Heart left ventricle (tissue), 16 donors: ENCODE measurements at regions not wholly inside any gene's neighbourhood (a gene's known extent, or its start where the extent isn't known, plus 50 kb on each side); places are given as distances from the start of the nearest gene placed in this dataset.
"Not testable (repeated sequence)": the region's sequence is repeated elsewhere in the genome, so short reads cannot be mapped to it uniquely, and the experiment has no call there.

ENCODE experiments used
- ATAC-seq, 4 donors: fragments of 200-7000 bp; cut with Tn5 transposase; one replicate each; pipeline ENCODE4 v1.9.1; 2020 to 2022; ENCODE audit warnings: moderate library complexity in 4 of 4, mild to moderate bottlenecking in 3 of 4, moderate number of reproducible peaks in 1 of 4
- DNase-seq, 5 donors: peaks; one replicate each; pipeline ENCODE4 v3.0.0-alpha.2; 2020
- H3K27ac ChIP-seq, 12 donors: fragments of 200-600 bp; sonication (generic) in 4 of 12; one replicate each; pipeline versions ENCODE4 v1.5.0 to v1.8.0; 2016 to 2022; ENCODE audit warnings: mild to moderate bottlenecking in 2 of 12
- H3K27me3 ChIP-seq, 9 donors: fragments of 200-600 bp; sonication (generic) in 2 of 9; one replicate each; pipeline versions ENCODE4 v1.5.1 to v1.8.0; 2016 to 2022; ENCODE audit warnings: mild to moderate bottlenecking in 3 of 9
- H3K36me3 ChIP-seq, 9 donors: fragments of 200-600 bp; sonication (generic) in 2 of 9; one replicate each; pipeline versions ENCODE4 v1.5.0 to v1.8.0; 2018 to 2022; ENCODE audit warnings: mild to moderate bottlenecking in 2 of 9
- H3K4me1 ChIP-seq, 12 donors: fragments of 200-600 bp; sonication (generic) in 4 of 12; one replicate each; pipeline versions ENCODE4 v1.5.0 to v1.8.0; 2016 to 2022; ENCODE audit warnings: mild to moderate bottlenecking in 3 of 12
- H3K4me3 ChIP-seq, 12 donors: fragments of 200-600 bp; sonication (generic) in 4 of 12; one replicate each; pipeline versions ENCODE4 v1.5.0 to v1.8.0; 2017 to 2022; ENCODE audit warnings: mild to moderate bottlenecking in 9 of 12, moderate library complexity in 4 of 12
- H3K9me3 ChIP-seq, 12 donors: fragments of 200-600 bp; sonication (generic) in 4 of 12; one replicate each; pipeline versions ENCODE4 v1.5.0 to v1.8.0; 2016 to 2022; ENCODE audit warnings: mild to moderate bottlenecking in 1 of 12
- CTCF ChIP-seq, 12 donors: fragments of 200-600 bp; sonication (generic) in 4 of 12; IDR thresholded peaks; one replicate each; pipeline versions ENCODE4 v1.5.0 to v1.8.0; 2018 to 2022; ENCODE audit warnings: antibody characterized with exemption in 12 of 12, mild to moderate bottlenecking in 5 of 12
- POLR2A ChIP-seq, 2 donors: fragments of 450-650 bp; IDR thresholded peaks; one replicate each; pipeline ENCODE4 v1.6.1; 2017; ENCODE audit warnings: antibody characterized with exemption in 2 of 2, mild to moderate bottlenecking in 2 of 2, moderate library complexity in 2 of 2
- WGBS, 4 donors: extraction: QIAGEN DNeasy Blood & Tissue Kit in 2 of 4; methylation state at CpG; one replicate each; pipeline versions ENCODE4 v1.1.5 to v1.1.7; 2013 to 2018; 5-methylcytosine and 5-hydroxymethylcytosine counted together
- intact Hi-C, 10 donors: fragments of 100-400 bp; cut with DNase I; formaldehyde crosslinking; loops; one replicate each; pipeline versions ENCODE4 v1.11.1 to v1.14.2; 2022
- donor health status: ischemic (EF 13 %, LVEDD 7.1; RV severe dilation, severe dysfunction).
- donor health status: healthy with polysubstance abuse.
- donor health status: DM: no; HTN: yes; CAD: no.
- donor health status: DM: no; HTN: no; CAD: no.
- donor health status: ischemic (EF 25% LVEDD 6.9; RV normal size, moderate dysfunction).
- donor health status: ischemic (EF 25% LVEDD 5.7; RV mildly dilated, moderate dysfunction).
- donor health status: healthy.
- donor health status: DM: yes; HTN: yes; CAD: no.
- donor health status: ischemic (EF 35%, LVEDD 5.7; RV mildly dilated, moderate dysfunction).
- donor health status: nonischemic (EF 11% LVEDD 7.7; RV severe dilation, severe dysfunction).
- donor health status: DM: yes; HTN: yes; CAD: no.
- donor health status: PGD.
- donor health status: ischemic (EF 29% LVEDD 5.4; RV normal size, mild dysfunction).
- donor health status: nonischemic (EF 23%, LVEDD 6.1; RV moderate dilation, normal function).

- H3K36me3 ChIP-seq, result no peaks in the 10 kb centered on the region
- H3K4me3 ChIP-seq, result no peak overlapping the region
- no peaks in the 10 kb centered on the region for H3K4me1 ChIP-seq
- no peak overlapping the region for H3K27ac ChIP-seq
- no peak for TF ChIP-seq POLR2A (IDR thresholded peaks at IDR 0.05)
- TF ChIP-seq CTCF (IDR thresholded peaks at IDR 0.05), result no peak
- ATAC-seq, result no peak
- no peaks in the 10 kb centered on the region for H3K27me3 ChIP-seq
- intact Hi-C loops, result no loop called here
- peaks cover 0 to 18% (median 0%) of the 10 kb centered on the region in 12 donors for H3K9me3 ChIP-seq
- no peak for DNase-seq
Measured at GRCh38 chr17:63224644-63225043, 221.5 kb downstream of the CYB561 start.

DNA sequence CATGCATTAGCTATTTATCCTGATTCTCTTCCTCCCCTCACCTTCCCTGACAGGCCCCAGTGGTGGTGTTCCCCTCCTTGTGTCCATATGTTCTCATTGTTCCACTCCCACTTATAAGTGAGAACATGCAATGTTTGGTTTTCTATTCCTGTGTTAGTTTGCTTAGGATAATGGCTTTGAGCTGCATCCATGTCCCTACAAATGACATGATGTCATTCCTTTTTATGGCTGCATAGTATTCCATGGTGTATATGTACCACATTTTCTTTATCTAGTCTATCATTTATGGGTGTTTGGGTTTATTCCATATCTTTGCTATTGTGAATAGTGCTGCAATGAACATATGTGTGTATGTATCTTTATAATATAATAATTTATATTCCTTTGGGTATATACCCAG is 219.4 kb downstream of the CYB561 start:
- H3K9me3 ChIP-seq, result peaks cover 0 to 38% (median 12%) of the 10 kb centered on the region in 12 donors
- H3K36me3 ChIP-seq, H3K27me3 ChIP-seq, intact Hi-C loops, H3K4me1 ChIP-seq, H3K4me3 ChIP-seq, H3K27ac ChIP-seq, ATAC-seq, DNase-seq: not testable (repeated sequence)

GRCh38 chr17:63231015-63231620 is 215.0 kb downstream of the CYB561 start:
- not testable (repeated sequence) for H3K27me3 ChIP-seq, H3K4me3 ChIP-seq, DNase-seq, H3K27ac ChIP-seq, H3K4me1 ChIP-seq, ATAC-seq, H3K36me3 ChIP-seq
- WGBS, 4 donors, result 97 to 100% (median 99%) methylated on average over 2 of the region's 2 CpGs
- intact Hi-C loops, result loop anchor here in 1 of 10 donors (10.0 kb wide), 1 partner anchor 56 kb away; no protein-coding TSS in a partner anchor
- peaks cover 0 to 46% (median 15%) of the 10 kb centered on the region in 12 donors for H3K9me3 ChIP-seq

DNA sequence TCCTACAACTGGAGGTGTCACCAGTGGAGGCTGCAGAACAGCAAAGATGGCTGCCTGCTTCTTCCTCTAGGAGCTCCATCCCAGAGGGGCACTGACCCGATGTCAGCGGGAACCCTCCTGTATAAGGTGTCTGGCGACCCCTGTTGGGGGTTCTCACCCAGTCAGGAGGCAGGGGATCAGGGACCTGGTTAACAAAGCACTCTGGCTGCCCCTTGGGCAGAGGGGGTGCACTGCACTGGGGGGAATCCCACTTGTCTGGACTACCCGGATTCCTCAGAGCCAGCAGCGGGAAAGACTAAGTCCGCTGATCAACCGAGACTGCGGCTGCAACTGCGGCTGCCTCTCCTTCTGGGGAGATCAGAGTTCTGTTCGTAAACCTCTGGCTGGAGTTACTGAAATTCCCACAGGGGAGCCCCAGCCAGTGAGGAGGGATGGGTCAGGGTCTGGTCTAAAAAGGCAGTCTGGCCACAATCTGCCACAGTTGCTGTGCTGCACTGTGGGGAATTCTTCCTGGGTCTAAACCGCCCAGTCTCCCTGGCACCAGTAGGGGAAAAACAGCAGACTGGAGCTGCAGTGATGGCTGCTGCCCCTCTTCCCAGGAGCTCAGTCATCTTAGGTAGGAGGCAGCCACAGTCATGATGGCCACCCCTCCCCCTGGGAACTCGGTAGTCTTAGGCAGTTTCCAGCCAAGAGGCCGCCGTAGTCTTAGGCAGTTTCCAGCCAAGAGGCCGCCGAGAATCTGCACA is 213.4 kb downstream of the CYB561 start:
- DNase-seq (no peak), ATAC-seq (no peak)
- Histone ChIP-seq H3K4me3 (no peak overlapping the region), H3K27ac (no peak overlapping the region), H3K36me3 (peaks cover 0 to 6% (median 0%) of the 10 kb centered on the region in 9 donors), H3K4me1 (no peaks in the 10 kb centered on the region), H3K9me3 (peaks cover 0 to 39% (median 15%) of the 10 kb centered on the region in 12 donors), H3K27me3 (no peaks in the 10 kb centered on the region)
- WGBS, 4 donors, result 97 to 100% (median 98%) methylated on average over 12 to 16 of the region's 16 CpGs
- TF ChIP-seq POLR2A (IDR thresholded peaks at IDR 0.05) (no peak), CTCF (IDR thresholded peaks at IDR 0.05) (no peak)
- intact Hi-C loops, result loop anchor here in 1 of 10 donors (10.0 kb wide), 1 partner anchor 58 kb away; no protein-coding TSS in a partner anchor

DNA sequence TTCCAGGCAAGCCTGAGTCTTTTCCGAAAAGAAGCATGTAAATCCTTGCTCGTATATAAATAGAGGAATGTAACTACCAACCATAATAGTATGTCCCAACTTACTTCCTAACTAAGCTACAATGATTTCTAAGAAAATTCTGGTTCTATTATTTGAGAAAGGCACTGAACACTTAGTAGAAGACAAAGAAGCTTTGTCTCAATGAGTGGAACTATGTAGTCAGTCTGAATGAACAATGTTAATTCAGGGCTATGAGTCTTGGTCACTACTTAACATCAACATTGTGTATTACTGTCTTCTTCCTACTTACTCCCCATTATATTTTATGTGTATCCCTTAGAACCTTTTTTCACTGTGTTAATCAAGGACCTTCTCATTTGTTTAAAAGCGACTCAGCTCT is 206.0 kb downstream of the CYB561 start:
- H3K4me3 ChIP-seq, result no peak overlapping the region
- DNase-seq (no peak), ATAC-seq (no peak)
- H3K9me3 ChIP-seq, result peaks cover 0 to 17% (median 9%) of the 10 kb centered on the region in 12 donors
- no peak for TF ChIP-seq POLR2A (IDR thresholded peaks at IDR 0.05)
- no peak for TF ChIP-seq CTCF (IDR thresholded peaks at IDR 0.05)
- no peaks in the 10 kb centered on the region for H3K4me1 ChIP-seq
- WGBS, 4 donors, result 90 to 97% (median 93%) methylated on average over 3 of the region's 3 CpGs
- H3K27ac ChIP-seq, result no peak overlapping the region
- intact Hi-C loops, result no loop called here
- H3K36me3 ChIP-seq, result peaks cover 0 to 10% (median 0%) of the 10 kb centered on the region in 9 donors
- no peaks in the 10 kb centered on the region for H3K27me3 ChIP-seq
